ENCODE measurements at regions not wholly inside any gene's neighbourhood (a gene's known extent, or its start where the extent isn't known, plus 50 kb on each side); places are given as distances from the start of the nearest gene placed in this dataset.
"Not testable (repeated sequence)": the region's sequence is repeated elsewhere in the genome, so short reads cannot be mapped to it uniquely, and the experiment has no call there.

DNA sequence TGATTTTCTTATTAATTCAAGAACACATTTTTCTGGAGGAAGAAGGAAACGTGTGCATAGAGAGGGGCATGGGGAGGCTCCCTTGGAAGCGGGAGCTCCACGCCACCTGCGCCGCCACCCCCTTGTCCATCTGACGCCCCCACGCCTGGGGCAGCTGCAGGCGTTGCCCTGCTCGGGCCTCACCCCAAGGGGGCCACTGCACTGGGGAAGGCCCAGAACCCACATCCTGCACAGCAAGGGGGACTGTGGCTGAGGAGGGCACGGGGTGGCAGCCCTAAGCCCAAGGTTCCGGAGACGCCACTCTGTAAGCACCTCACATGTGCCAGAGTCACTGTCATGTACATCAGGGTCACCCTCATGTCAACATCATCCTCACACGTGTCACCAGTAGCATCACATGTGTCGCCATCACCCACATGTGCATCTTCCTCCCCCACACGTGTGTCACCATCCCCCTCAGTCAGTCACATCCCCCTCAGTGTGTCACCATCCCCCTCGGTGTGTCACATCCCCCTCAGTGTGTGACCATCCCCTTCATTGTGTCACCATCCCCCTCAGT is 486.7 kb upstream of the SALL3 start:
- Mint-ChIP-seq H3K27ac (no peak overlapping the region), H3K36me3 (ENCODE audit: insufficient read depth) (peaks cover 2% of the 10 kb centered on the region), H3K4me1 (ENCODE audit: low read depth) (no peaks in the 10 kb centered on the region), H3K9me3 (ENCODE audit: low read depth) (no peaks in the 10 kb centered on the region), H3K27me3 (peaks cover 2% of the 10 kb centered on the region), H3K4me3 (ENCODE audit: low read depth) (no peak overlapping the region)
- TF ChIP-seq, protein P1, sequence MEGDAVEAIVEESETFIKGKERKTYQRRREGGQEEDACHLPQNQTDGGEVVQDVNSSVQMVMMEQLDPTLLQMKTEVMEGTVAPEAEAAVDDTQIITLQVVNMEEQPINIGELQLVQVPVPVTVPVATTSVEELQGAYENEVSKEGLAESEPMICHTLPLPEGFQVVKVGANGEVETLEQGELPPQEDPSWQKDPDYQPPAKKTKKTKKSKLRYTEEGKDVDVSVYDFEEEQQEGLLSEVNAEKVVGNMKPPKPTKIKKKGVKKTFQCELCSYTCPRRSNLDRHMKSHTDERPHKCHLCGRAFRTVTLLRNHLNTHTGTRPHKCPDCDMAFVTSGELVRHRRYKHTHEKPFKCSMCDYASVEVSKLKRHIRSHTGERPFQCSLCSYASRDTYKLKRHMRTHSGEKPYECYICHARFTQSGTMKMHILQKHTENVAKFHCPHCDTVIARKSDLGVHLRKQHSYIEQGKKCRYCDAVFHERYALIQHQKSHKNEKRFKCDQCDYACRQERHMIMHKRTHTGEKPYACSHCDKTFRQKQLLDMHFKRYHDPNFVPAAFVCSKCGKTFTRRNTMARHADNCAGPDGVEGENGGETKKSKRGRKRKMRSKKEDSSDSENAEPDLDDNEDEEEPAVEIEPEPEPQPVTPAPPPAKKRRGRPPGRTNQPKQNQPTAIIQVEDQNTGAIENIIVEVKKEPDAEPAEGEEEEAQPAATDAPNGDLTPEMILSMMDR (IDR thresholded peaks at IDR 0.05; ENCODE audit: unreplicated experiment): no peak
- no peak for DNase-seq (ENCODE audit: low spot score, unreplicated experiment)

DNA sequence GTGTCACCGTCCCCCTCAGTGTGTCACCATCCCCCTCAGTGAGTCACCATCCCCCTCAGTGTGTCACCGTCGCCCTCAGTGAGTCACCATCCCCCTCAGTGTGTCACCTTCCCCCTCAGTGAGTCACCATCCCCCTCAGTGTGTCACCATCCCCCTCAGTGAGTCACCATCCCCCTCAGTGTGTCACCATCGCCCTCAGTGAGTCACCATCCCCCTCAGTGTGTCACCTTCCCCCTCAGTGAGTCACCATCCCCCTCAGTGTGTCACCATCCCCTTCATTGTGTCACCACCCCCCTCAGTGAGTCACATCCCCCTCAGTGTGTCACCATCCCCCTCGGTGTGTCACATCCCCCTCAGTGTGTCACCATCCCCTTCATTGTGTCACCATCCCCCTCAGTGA is 486.1 kb upstream of the SALL3 start:
- H3K27ac Mint-ChIP-seq; H3K4me3 Mint-ChIP-seq (ENCODE audit: low read depth); H3K9me3 Mint-ChIP-seq (ENCODE audit: low read depth); DNase-seq (ENCODE audit: low spot score, unreplicated experiment); H3K36me3 Mint-ChIP-seq (ENCODE audit: insufficient read depth); H3K4me1 Mint-ChIP-seq (ENCODE audit: low read depth); H3K27me3 Mint-ChIP-seq: not testable (repeated sequence)

DNA sequence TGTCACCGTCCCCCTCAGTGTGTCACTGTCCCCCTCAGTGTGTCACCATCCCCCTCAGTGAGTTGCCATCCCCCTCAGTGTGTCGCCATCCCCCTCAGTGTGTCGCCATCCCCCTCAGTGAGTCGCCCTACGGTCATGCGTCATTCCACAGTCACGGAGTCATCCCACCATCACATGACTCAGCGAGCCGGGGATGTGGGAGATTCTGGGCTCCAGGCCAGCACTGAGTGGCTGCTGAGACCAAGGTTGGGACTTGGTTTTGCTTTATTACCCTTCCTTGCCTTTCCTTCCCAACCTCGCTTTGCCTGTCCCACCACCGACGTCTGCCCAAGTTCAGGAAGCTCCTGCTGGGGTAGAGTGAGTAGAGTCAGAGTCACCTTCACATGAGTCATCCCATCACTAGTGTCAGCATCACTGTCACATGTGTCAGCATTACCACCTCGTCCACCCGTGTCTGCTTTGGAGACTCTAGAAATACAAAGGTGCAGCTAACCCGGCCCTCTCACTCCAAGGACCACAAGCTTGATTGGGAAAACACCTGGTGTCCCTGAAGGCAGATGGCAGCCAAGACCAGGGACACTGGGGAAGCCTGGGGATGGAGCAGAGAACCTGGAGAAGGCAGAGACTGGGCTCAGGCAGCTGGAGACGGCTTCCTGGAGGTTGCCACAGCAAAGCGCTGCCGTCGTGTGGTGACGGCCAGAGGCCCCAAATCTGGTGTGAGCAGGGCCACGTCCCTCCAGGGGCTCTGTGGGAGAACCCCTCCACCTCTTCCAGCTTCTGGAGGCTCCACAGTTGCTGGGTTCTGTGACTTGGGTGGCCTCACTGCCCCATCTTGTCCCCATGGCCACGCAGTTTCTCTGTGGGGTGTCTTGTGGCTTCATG is 485.2 kb upstream of the SALL3 start:
- peaks cover 2% of the 10 kb centered on the region for H3K36me3 Mint-ChIP-seq (ENCODE audit: insufficient read depth)
- H3K27ac Mint-ChIP-seq: no peak overlapping the region
- no peak for DNase-seq (ENCODE audit: low spot score, unreplicated experiment)
- H3K9me3 Mint-ChIP-seq (ENCODE audit: low read depth): no peaks in the 10 kb centered on the region
- no peak overlapping the region for H3K4me3 Mint-ChIP-seq (ENCODE audit: low read depth)
- peaks cover 3% of the 10 kb centered on the region for H3K27me3 Mint-ChIP-seq
- TF ChIP-seq, protein P1 (IDR thresholded peaks at IDR 0.05; ENCODE audit: unreplicated experiment): no peak
- no peaks in the 10 kb centered on the region for H3K4me1 Mint-ChIP-seq (ENCODE audit: low read depth)

DNA sequence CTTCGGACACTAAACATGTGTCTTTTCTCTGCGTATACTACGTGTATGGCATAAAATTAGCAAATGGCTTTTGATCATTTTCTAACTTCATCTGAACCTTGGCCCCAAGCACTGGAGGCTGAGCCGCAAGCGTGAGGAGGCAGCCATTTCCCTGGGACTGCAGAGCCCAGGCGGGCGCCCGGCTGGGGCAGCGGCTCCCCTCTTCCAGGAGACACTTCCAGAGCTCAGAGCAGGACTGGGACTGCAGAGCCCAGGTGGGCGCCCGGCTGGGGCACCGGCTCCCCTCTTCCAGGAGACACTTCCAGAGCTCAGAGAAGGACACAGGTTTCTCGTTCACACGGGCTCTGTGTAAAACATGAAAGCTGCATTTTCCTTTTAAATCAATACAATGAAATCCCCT is 484.1 kb upstream of the SALL3 start:
- DNase-seq (ENCODE audit: low spot score, unreplicated experiment): no peak
- H3K27ac Mint-ChIP-seq: no peak overlapping the region
- TF ChIP-seq, protein P1 (IDR thresholded peaks at IDR 0.05; ENCODE audit: unreplicated experiment): no peak
- H3K27me3 Mint-ChIP-seq: peaks cover 3% of the 10 kb centered on the region
- peaks cover 2% of the 10 kb centered on the region for H3K36me3 Mint-ChIP-seq (ENCODE audit: insufficient read depth)
- peaks cover 1% of the 10 kb centered on the region for H3K4me1 Mint-ChIP-seq (ENCODE audit: low read depth)
- no peaks in the 10 kb centered on the region for H3K9me3 Mint-ChIP-seq (ENCODE audit: low read depth)
- H3K4me3 Mint-ChIP-seq (ENCODE audit: low read depth): no peak overlapping the region

DNA sequence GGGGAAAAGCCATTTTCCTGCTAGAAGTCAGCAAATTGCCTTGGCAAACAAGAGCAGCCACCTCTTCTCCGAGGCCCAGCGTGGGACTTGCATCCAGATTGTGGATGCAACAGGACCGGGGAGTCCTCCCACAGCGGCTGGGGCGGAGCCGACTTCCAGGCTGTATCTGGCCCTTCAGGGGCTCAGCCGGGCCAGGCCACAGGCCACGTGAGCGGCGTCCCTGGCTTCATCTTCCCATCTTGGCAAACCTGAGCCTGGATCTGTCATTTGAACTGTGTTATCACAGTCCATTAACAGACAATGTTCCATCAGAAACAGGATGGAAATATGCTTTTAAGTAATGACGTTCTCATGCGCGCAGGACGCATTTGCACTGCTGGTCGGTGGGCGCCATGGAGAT is 483.5 kb upstream of the SALL3 start:
- no peaks in the 10 kb centered on the region for H3K36me3 Mint-ChIP-seq (ENCODE audit: insufficient read depth)
- no peaks in the 10 kb centered on the region for H3K9me3 Mint-ChIP-seq (ENCODE audit: low read depth)
- no peak overlapping the region for H3K27ac Mint-ChIP-seq
- TF ChIP-seq, protein P1 (IDR thresholded peaks at IDR 0.05; ENCODE audit: unreplicated experiment): no peak
- no peak overlapping the region for H3K4me3 Mint-ChIP-seq (ENCODE audit: low read depth)
- peaks cover 3% of the 10 kb centered on the region for H3K27me3 Mint-ChIP-seq
- H3K4me1 Mint-ChIP-seq (ENCODE audit: low read depth): peaks cover 1% of the 10 kb centered on the region
- no peak for DNase-seq (ENCODE audit: low spot score, unreplicated experiment)

DNA sequence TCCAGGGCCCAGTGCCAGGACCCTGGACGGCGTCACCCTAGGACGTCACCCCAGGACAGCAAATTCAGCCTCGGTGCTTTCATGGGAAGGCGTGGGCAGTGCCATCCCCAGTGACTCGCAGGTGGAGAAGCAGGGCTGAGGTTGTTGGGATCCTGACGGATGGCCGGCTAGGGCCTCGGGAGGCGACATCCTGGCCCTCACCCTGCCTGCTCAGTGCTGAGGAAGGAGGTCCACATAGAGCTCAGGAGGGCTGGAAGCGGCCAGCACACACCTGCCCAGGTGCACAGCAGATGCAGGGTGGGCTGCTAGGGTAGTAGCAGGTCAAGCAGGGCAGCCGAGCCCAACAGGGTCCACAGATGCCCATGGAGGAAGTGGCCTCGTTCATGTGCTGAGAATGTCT is 482.0 kb upstream of the SALL3 start:
- no peak for DNase-seq (ENCODE audit: low spot score, unreplicated experiment)
- TF ChIP-seq, protein P1 (IDR thresholded peaks at IDR 0.05; ENCODE audit: unreplicated experiment): no peak
- Mint-ChIP-seq H3K27ac (no peak overlapping the region), H3K4me3 (ENCODE audit: low read depth) (no peak overlapping the region), H3K9me3 (ENCODE audit: low read depth) (no peaks in the 10 kb centered on the region), H3K4me1 (ENCODE audit: low read depth) (peaks cover 1% of the 10 kb centered on the region), H3K27me3 (peaks cover 3% of the 10 kb centered on the region), H3K36me3 (ENCODE audit: insufficient read depth) (no peaks in the 10 kb centered on the region)
